ENCODE measurements at regions not wholly inside any gene's neighbourhood (a gene's known extent, or its start where the extent isn't known, plus 50 kb on each side); places are given as distances from the start of the nearest gene placed in this dataset.

- ChIA-PET CTCF (interaction anchor here (0.6 kb wide), 1 partner anchor 143 kb away, joined by 3 read pairs; no protein-coding TSS in a partner anchor), POLR2A (ENCODE audit: low non-redundant PET) (interaction anchor here (0.6 kb wide), 1 partner anchor 1086 kb away, joined by 3 read pairs; no protein-coding TSS in a partner anchor)
- H3K27ac ChIP-seq: no peak overlapping the region
- DNase-seq (ENCODE audit: low spot score): no peak
- TF ChIP-seq CTCF (conservative IDR thresholded peaks at IDR 0.05; ENCODE audit: low read depth): no peak
These were observed 75.3 kb upstream of the WDR26 start for GRCh38 chr1:224509907-224510306.

GRCh38 chr1:224510880-224511645, 76.5 kb upstream of the WDR26 start:
- CTCF ChIA-PET: no interaction called here
- POLR2A ChIA-PET (ENCODE audit: low non-redundant PET): no interaction called here
- no peak for TF ChIP-seq CTCF (conservative IDR thresholded peaks at IDR 0.05; ENCODE audit: low read depth)
- no peak for DNase-seq (ENCODE audit: low spot score)
- no peak overlapping the region for H3K27ac ChIP-seq

- TF ChIP-seq CTCF (conservative IDR thresholded peaks at IDR 0.05; ENCODE audit: low read depth): no peak
- CTCF ChIA-PET: interaction anchor here (0.5 to 1.7 kb wide), 13 partner anchors 13 to 838 kb away, joined by 3 to 9 read pairs (median 4); partner anchors contain the start of gene CNIH3
- POLR2A ChIA-PET (ENCODE audit: low non-redundant PET): no interaction called here
- DNase-seq (ENCODE audit: low spot score): no peak
- H3K27ac ChIP-seq: no peak overlapping the region
These were observed 78.1 kb upstream of the WDR26 start for GRCh38 chr1:224512600-224513151.

GRCh38 chr1:224513383-224513782, 78.8 kb upstream of the WDR26 start:
- 0 out of 2 replicates have a peak overlapping the region, but pooled peaks have one; percentile 19 for H3K27ac ChIP-seq
- POLR2A ChIA-PET (ENCODE audit: low non-redundant PET): interaction anchor here (0.5 kb wide), 1 partner anchor 56 kb away, joined by 8 read pairs; no protein-coding TSS in a partner anchor
- CTCF ChIA-PET: interaction anchor here (0.5 to 1.7 kb wide), 14 partner anchors 13 to 432 kb away, joined by 3 to 9 read pairs (median 4); partner anchors contain the start of gene CNIH3

GRCh38 chr1:224513787-224514209, 79.2 kb upstream of the WDR26 start:
- TF ChIP-seq CTCF (conservative IDR thresholded peaks at IDR 0.05; ENCODE audit: low read depth): peak; percentile 85
- ChIA-PET POLR2A (ENCODE audit: low non-redundant PET) (interaction anchor here (0.5 kb wide), 1 partner anchor 57 kb away, joined by 8 read pairs; no protein-coding TSS in a partner anchor), CTCF (interaction anchor here (0.6 to 1.7 kb wide), 9 partner anchors 16 to 409 kb away, joined by 3 to 7 read pairs (median 4); no protein-coding TSS in a partner anchor)
- H3K27ac ChIP-seq: 0 out of 2 replicates have a peak overlapping the region, but pooled peaks have one; percentile 19
- peak; percentile 84 for DNase-seq (ENCODE audit: low spot score)

More at GRCh38 chr1:224513383-224513782, 78.8 kb upstream of the WDR26 start:
- no peak for DNase-seq (ENCODE audit: low spot score)
- TF ChIP-seq CTCF (conservative IDR thresholded peaks at IDR 0.05; ENCODE audit: low read depth): no peak

- ChIA-PET POLR2A (ENCODE audit: low non-redundant PET) (no interaction called here), CTCF (no interaction called here)
- TF ChIP-seq CTCF (conservative IDR thresholded peaks at IDR 0.05; ENCODE audit: low read depth): no peak
- no peak for DNase-seq (ENCODE audit: low spot score)
- H3K27ac ChIP-seq: no peak overlapping the region
These were observed 82.6 kb upstream of the WDR26 start for GRCh38 chr1:224517171-224517570.
